Fibroblast of mammary gland (primary cell): ENCODE measurements at regions not wholly inside any gene's neighbourhood (a gene's known extent, or its start where the extent isn't known, plus 50 kb on each side); places are given as distances from the start of the nearest gene placed in this dataset.

Experiments used
- DNase-seq: peaks from one replicate; pipeline ENCODE4 v3.0.0-alpha.2; 2010; ENCODE audit warnings: low read depth
- H3K4me3 ChIP-seq: 2 replicates; pipeline ENCODE4 v1.5.1; 2011; ENCODE audit warnings: low read depth, mild to moderate bottlenecking, low read length, moderate library complexity; ENCODE audit not compliant: control insufficient read depth
- TF ChIP-seq, protein P1 (sequence below): conservative IDR thresholded peaks from 2 replicates; pipeline ENCODE4 v1.5.1; 2011; ENCODE audit warnings: low read depth, low read length, inconsistent platforms; ENCODE audit not compliant: control insufficient read depth, insufficient read depth

DNA sequence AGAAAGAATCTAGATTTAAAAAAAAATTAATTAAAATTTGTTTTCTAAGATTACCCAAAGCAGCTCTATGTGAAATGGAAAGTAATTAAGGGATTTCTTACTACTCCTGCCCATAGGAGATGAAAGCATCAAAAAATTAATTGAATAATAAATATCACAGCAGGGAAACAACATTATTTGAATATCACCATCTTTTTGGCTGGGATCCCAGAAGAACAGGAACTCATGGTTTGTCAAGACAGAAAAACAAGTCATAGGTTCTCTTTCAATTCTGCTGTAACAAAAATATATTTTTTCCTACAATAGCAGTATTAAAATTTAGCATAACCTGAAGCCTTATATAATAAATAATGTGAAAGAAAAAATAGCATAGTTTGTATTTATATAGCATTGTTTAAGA, 1713.4 kb downstream of the NCAM2 start:
- H3K4me3 ChIP-seq: no peak overlapping the region
- DNase-seq: no peak
- TF ChIP-seq, protein P1, sequence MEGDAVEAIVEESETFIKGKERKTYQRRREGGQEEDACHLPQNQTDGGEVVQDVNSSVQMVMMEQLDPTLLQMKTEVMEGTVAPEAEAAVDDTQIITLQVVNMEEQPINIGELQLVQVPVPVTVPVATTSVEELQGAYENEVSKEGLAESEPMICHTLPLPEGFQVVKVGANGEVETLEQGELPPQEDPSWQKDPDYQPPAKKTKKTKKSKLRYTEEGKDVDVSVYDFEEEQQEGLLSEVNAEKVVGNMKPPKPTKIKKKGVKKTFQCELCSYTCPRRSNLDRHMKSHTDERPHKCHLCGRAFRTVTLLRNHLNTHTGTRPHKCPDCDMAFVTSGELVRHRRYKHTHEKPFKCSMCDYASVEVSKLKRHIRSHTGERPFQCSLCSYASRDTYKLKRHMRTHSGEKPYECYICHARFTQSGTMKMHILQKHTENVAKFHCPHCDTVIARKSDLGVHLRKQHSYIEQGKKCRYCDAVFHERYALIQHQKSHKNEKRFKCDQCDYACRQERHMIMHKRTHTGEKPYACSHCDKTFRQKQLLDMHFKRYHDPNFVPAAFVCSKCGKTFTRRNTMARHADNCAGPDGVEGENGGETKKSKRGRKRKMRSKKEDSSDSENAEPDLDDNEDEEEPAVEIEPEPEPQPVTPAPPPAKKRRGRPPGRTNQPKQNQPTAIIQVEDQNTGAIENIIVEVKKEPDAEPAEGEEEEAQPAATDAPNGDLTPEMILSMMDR: no peak

DNA sequence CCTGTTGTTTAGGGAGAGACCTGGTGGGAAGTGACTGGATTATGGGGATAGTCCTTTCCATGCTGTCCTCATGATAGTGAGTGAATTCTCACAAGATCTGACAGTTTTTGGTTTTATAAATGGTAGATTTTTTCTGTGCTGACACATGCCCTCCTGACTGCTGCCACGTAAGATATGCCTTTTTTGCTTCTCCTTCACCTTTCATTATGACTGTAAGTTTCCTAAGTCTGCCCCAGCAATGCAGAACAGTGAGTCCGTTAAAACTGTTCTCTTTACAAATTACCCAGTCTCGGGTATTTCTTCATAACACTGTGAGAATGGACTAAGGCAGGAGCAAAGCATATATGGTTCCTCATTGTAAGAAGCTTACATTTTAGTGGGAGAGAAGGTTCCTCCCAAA, 1727.2 kb downstream of the NCAM2 start:
- H3K4me3 ChIP-seq: no peak overlapping the region
- TF ChIP-seq, protein P1: no peak
- DNase-seq: no peak

DNA sequence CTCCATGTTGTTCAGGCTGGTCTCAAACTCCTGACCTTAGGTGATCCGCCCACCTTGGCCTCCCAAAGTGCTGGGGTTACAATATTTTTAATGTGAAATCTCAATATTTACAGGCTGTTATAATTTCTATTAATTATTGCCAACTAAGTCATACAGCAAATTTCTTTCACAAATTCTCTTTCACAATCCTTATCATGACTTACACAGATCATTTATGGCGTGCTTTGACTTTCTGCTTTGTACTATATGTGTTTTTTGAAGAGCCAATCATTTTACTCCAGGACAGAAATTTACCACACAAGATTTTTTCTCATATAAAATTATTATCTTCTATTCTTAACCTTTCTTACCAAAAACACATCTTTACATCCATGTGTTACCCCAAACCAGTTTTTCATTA, 1729.9 kb downstream of the NCAM2 start:
- no peak overlapping the region for H3K4me3 ChIP-seq
- DNase-seq: no peak
- TF ChIP-seq, protein P1: no peak

DNA sequence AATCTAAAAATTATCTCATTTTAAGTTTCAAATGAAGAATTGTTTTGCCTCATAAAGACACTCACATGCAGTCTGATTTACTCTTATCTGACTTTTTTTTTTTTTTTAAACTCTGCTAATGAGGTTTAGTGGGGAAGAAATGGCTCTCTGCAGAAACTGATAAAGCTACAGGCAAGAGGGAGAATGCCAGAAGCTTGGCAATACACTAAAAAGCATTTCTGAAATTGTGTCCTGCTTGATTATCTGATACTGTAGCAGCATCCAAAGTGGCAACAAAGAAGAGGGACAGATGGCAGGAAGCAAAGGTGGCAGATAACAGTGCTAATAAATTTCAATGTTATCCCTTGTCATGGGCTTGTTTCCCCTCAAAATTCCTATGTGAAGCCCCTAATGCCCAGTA, 1744.9 kb downstream of the NCAM2 start:
- TF ChIP-seq, protein P1: no peak
- DNase-seq: no peak

DNA sequence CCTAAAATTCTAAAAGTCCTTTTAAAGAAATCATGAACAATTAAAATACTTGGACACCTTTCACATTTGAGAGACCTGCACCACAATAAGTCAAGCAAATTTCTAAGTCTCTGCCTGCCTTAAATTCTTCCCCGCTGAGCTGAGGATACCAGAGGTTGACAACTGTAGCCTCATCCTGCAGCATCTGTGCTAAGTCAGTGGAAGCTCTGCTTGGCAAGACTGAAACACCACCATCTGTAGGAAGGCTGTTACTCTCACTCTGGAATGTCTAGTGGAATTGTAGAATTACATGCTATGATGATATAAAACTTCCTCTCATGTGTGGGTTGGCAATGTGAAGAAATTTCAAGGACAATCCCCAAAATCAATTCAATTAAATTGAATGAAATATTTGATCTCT, 1756.5 kb downstream of the NCAM2 start:
- no peak for DNase-seq
- TF ChIP-seq, protein P1: no peak
- H3K4me3 ChIP-seq: no peak overlapping the region

More for the DNA sequence above, 1744.9 kb downstream of the NCAM2 start:
- no peak overlapping the region for H3K4me3 ChIP-seq

DNA sequence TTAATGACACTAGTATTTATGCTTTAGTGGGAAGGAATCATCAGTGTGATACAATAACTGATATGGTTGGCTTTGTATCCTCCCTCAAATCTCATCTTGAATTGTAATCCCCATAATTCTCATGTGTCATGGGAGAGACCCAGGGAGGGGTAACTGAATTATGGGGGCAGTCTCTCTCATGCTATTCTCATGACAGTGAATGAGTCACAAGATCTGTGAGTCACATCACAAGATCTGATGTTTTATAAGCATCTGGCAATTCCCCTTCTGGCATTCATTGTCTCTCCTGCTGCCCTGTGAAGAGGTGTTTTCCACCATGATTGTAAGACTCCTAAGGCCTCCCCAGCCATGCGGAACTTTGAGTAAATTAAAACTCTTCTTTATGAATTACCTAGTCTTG, 1760.3 kb downstream of the NCAM2 start:
- TF ChIP-seq, protein P1: no peak
- no peak overlapping the region for H3K4me3 ChIP-seq
- DNase-seq: peak; percentile 0

DNA sequence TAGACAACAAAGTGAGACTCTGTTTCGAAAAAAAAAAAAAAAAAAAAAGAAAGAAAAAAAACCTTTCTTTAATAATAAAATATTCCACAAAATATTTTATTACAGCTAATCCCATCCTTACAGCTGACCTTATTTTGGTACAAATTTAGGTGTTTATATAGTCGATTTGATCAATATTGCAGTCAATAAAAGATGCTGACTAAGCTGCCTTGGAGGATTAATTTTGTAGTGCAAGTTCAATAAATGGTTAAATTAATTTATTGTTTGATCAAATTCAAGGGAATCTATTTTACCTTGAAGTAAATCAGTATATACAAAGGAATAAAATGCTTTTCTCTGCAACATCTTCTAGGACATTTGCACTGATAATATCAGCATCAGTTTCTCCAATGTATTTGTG, 1764.3 kb downstream of the NCAM2 start:
- DNase-seq: no peak
- TF ChIP-seq, protein P1: no peak
- H3K4me3 ChIP-seq: no peak overlapping the region
